ENCODE measurements at regions not wholly inside any gene's neighbourhood (a gene's known extent, or its start where the extent isn't known, plus 50 kb on each side); places are given as distances from the start of the nearest gene placed in this dataset.
"Not testable (repeated sequence)": the region's sequence is repeated elsewhere in the genome, so short reads cannot be mapped to it uniquely, and the experiment has no call there.

DNA sequence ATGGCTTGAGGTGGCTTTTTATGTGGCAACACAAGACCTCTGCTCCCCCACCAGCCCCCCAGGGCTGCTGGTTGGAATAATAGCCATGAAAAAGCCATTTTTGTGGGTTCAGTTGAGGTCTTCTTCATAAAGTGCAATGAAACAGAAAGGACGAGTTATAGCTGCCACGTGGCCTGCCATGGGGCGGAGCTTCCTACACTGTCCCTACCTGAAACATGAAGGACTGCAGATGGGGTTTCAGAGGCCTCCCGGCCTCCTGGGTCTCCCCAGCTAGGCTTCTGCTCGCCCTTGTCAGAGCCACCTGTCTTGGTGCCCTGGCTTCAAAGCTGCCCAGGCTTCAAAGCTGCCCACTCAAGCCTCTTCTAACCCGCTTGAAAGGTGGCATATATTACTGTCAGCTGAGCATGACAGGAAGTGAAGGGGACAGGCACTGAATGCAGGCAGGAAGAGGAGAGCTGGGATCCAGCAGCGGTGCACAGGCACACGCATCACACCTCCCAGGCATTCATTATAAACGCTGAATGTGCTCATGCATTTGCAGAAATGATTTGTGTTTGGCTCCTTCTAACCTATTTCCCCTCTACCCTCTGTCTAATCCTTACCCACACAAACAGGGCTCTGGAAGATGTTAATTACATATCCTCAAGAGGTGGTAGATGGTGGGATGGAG is 245.9 kb upstream of the PODXL start:
- no peak for DNase-seq

DNA sequence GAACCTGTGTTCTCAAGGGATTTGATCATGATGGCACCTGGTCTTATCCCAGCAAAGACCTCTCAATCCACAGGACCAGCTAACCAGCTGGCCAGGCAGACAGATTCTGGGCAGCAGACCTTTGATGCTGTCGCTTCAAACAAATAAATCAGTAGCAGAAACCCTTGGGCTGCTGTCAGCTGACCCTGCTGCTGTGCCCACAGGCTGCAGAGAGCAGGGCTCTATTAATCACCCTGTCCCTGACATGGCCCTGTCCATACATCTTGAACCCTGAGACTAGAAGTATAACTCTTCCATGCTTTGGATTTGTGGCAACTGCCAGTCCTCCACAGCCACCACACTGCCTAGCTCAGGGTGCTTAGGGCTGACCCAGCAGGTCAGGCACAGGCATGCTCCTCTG is 244.1 kb upstream of the PODXL start:
- DNase-seq: no peak

DNA sequence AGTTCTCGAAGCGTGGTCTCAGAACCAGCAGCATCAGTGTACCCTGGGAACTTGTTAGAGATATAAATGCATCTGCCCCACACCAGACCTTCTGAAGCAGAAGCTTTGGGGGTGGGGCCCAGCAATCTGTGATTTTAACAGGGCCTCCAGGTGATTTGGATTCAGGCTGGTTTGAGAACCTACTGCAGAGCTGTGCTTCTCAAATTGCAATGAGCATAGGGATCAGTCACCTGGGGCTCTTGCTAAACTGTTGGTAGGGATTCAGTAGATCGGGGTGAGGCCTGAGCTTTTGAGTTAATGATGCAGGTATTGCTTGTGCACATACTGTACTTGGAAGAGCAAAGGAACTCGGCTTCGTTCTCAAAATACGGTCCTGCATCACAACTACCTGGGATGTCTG is 243.6 kb upstream of the PODXL start:
- no peak for DNase-seq

DNA sequence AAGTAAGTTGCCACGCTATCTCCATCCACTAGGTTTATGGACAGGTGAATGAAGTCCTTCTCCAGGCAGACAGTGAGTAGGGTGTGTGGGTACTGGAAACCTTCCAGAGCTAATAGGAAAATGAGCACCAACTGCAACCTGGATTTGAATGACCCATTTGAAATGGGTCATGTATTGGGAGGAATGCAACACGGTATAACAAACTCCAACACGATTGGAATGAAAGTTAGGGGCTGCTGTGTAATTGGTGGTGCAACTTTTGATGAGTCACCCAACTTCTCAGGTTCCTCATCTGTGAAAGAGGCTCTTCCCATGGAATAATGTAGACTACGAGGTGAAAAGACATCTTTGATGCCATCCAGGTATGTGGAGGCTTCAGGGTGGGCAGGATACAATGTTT is 241.4 kb upstream of the PODXL start:
- DNase-seq: no peak

DNA sequence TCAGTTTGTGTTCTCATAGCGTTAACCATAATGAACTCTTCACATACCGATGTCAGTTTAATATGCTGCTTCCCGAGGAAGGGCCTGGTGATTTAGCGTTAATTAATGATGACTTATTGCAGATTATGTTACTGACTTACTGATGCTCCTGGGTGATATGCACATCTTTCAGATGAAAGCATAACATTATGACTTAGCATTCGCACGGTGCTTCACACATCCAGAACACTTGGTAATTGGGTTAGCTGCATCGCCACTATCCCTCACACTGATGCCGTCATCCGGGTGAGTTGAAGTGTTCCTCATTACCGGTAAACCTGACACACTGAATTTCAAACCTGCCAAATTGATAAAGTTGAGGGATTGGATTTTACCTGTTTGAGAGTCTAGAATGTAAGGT is 239.0 kb upstream of the PODXL start:
- DNase-seq: no peak

DNA sequence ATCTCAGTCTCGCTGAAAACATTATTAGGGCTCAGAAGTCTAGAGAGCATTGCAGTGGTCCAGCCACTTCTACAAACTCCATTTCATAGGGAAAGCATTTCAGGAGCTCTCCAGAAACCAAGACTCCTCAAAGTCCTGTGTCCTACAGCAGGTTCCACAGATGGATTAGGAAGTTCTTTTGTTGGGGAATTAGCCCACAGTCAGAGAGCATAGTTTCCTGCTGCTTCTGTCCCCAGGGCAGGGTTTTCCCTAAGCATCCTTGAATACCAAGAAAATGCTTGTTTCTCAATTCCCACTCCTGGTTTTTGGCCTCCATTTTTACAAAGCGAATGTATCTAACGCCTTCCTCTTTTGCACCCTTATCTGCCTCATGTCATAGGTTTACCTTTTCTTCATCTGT is 235.9 kb upstream of the PODXL start:
- no peak for DNase-seq

DNA sequence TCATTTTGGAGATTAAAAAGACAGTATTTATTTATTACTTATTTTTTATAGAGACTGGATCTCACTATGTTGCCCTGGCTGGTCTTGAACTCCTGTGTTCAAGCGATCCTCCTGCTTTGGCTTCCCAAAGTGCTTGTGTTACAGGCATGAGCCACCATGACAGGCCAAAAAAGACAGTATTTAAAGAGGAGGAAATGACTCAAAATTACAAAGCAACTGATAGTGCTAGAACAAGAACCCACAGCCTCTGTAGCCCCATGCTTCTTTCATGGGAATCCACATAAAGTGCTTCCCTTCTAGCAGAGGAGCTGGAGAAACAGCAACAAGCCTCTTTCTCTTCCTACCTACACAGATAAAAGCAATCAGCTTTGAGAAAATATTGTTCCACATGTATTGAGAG is 230.7 kb upstream of the PODXL start:
- DNase-seq: no peak

DNA sequence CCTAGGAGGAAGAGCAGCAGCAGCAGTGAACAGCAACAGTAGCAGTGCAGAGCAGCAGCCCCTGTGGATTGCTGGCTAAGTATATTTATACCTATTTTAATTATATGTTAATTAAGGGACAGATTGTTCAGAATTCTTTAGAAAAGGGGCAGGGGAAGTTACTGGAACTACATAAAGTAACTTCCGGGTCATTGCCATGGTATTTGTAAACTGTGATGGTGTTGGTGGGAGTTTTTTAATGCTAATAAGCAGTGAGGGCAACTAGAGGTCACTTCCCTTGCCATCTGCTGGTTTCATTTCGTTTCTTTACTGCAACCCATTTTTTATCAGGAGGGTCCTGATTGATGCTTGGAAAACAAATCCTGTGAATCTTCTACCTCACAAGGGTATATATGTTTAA is 229.8 kb upstream of the PODXL start:
- no peak for DNase-seq

DNA sequence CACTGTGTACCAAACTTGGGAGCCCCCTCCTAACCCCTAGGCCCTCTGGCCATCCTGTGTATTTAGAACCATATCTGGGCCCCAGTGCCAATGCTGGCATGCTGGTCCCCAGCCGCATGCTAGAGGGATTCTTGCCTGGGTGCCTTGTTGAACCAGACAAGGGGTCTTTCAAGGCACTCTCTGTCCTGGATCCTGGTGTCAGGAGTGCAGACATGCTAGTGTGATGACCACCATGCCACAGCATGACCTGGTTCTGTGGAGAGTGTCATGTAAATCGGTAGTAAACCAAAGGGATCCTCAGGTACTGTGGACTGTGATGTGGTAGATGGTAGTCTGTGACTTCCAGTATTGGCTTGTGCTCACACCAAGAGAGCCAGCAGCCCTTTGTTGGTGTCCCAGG is 222.2 kb upstream of the PODXL start:
- DNase-seq: no peak

DNA sequence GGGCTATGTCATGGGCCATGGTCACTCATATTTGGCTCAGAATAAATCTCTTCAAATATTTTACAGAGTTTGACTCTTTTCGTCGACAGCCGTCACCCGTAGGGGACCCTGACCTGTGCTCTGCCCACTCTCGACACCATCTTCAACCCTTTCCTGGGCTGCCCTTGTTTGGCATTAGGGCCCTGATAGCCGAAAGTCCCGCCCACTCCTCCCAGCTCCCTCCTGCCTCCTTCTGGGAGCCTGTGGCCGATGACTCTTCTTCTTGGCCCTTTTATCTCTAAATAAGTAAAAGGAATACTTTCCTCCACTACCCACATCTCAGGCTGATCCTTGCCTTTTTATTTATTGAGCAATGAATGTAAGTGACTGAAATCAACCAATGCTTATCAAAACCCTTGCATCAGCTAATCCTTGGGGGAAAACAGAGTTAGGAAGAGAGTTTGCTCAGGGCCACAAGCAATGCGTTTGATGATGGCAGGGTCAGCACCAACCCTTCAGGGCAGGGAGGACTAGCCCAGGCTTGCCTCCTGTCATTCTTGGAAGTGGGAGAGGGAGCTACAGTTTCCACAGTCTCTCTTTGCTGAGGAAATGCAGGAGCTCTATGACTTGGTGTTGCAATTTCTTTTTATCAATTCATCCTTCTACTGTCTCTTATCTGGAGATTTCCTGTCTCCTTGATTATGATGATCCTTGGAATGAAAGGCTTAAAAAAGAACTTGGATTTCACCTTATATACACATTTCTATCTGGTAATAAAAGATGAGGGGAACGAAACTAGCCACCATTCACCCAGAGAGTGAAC is 218.2 kb upstream of the PODXL start:
- no peak for DNase-seq

DNA sequence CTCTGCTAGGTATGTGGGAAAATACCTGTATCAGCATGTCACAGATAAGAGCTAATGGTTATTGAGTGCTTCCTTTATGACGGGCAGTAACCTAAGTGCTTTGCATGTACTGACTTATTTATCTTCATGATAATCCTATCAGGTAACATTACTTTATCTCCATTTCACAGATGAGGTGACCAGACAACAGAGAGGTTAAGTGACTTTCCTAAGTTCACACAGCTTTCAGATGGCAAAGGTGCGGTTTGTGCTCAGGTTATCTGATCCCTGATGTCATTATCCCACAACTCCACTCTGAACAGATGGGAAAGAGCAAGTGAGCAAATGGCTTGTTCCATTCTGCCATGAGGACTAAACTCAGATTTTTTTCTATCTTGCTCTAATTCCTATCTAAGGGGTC is 217.0 kb upstream of the PODXL start:
- DNase-seq: no peak

DNA sequence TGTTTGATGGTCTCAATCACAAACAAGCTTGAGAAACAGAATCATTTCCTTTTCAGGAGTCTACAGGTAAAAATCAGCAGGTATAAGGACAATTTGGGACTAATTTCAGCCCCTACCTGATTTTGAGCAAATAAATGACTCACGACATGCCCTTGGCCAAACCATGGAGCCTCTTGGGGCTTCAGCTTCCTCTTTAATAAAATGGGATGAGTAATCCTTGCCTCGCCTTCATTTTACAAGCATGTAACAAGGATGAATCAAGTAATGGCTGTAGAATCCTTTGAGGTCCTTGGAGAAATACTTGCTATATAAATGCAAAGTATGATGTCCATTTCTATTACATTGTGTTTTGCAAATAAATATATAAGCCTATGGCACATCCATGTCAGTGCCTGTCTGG is 212.8 kb upstream of the PODXL start:
- no peak for DNase-seq

GRCh38 chr7:131767591-131767990 is 211.2 kb upstream of the PODXL start:
- DNase-seq: no peak

GRCh38 chr7:131765575-131765974 is 209.1 kb upstream of the PODXL start:
- no peak for DNase-seq

DNA sequence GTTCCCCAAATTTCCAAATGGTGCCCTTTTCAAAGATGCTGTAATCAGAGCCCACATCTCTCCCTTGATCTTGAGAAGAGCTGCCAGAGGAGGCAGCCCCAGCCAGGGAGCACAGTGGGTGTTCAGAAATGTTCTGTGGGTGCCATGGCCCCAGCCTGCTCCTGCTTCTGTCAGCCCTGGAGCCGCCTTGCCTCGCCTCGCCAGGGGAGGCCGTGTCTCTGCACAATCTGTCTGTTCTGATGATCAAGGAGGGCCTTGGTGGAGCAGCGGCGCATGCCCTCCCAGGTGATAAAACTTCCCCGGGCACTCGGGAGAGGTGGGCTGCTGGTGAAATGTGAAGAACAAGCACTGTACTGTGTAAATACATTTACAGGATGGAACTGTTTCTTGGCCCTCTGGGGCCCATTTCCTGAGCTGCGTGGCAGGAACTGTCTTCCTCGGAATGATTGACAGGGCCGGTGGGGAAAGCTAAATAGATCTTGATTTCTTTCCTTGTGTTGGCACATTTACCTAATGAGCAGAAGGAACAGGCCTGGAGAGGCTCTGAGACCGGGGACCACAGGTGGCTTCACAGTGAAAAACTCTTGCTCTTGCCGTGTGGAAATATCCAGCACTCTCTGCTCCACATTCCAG is 207.8 kb upstream of the PODXL start:
- no peak for DNase-seq

DNA sequence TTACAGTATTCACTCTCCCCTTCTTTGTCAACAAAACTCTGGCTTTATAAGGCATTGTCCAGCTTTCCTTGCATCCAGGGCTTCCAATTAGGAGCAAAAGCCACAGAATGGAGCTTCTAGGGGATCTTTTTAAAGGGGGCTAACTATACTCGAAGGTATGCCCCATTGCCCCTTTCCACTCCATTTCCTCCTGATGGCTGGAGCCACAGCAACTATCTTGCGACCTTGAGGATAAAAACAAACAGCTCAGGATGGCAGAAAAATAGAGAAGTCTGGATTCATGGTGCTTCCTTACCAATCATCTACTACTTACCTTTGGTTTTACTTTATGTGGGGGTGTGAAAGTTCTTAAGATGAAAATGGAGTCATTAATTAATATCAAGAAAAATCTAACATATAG is 206.3 kb upstream of the PODXL start:
- DNase-seq: no peak

DNA sequence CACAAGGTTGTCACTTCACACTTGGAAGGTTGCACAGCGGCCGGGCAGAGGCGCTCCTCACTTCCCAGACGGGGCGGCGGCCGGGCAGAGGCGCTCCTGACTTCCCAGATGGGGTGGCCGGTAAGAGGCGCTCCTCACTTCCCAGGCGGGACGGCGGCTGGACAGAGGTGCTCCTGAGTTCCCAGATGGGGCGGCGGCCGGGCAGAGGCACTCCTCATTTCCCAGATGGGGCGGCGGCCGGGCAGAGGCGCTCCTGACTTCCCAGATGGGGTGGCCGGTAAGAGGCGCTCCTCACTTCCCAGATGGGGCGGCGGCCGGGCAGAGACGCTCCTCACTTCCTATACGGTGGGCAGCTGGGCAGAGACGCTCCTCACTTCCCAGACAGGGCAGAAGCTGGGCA is 199.4 kb upstream of the PODXL start:
- not testable (repeated sequence) for DNase-seq

- no peak for DNase-seq
Measured at GRCh38 chr7:131753620-131754222, 197.3 kb upstream of the PODXL start.

DNA sequence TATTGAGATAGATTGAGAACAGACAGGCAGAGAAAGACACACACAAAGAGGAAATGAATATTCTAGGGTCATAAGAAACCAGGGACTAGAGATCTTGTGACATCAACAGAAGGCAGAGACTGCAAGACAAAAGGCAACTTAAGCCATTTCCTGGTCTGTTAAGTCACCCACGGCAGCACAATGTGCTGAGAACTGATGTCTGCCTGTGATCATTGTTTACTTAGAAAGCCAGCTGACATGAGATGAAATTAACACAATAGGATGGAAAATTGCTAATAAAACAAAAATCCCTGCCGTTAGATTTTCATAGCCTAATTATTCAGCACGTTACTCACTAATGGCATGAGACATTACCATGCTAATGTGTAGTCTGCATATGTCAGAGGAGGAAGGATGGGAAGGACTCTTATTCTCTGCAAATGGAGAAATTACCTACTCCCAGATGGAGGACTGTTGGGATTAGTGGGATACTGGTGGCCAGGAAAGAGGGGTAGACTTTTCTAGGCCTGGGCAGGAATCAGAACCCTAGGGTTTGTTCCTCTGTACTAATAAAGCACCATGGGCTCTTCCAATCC is 191.3 kb upstream of the PODXL start:
- no peak for DNase-seq

DNA sequence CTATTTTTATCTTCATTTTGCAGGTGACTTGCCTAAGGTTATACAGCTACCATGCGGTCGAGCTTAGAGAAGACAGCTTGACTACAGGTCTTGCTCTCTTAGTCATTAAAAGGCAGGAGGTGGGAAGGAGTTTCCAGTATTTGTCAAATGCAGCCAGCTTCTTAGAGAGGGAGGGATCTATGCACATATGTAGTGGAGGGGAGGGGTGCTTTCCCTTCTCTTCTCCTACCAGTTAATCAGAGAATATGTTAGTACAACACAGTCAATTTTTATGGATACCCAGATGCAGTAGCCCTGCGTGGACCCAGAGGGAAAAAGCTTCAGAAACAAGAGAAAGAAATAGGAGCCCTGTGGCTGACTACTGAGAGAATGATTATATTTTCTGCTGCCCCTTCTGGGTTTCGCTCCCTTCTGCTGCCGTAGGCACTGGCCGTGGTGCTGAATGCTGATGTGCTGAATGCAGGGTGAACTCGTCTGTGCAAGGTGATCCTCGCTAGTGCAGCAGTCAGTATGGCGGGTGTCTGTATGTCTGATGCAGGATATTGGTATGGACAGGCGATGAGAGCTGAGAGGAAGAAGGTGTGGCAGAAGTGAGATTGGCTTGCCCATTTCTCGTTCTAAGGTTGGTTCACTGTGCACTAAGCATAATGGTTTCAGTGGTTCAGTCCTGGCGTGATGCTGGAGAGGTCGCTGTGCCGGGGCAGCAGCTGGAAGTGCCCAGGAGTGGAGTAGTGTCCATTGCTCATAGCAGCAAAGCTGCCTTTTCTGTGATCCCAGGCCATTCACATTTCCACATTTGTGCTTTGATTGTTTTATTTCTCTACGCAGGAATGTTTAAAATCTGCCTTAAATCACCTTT is 189.2 kb upstream of the PODXL start:
- DNase-seq: peak; percentile 23

- no peak for DNase-seq
Measured at GRCh38 chr7:131741446-131741845, 185.0 kb upstream of the PODXL start.

All from muscle of arm (tissue), 1 donor.